Hepatocyte (in vitro differentiated cells): ENCODE measurements at regions not wholly inside any gene's neighbourhood (a gene's known extent, or its start where the extent isn't known, plus 50 kb on each side); places are given as distances from the start of the nearest gene placed in this dataset.

Experiments
- CTCF ChIP-seq: fragments of 200-600 bp; sonication (generic); IDR thresholded peaks from 2 replicates; pipeline ENCODE4 v1.5.1; 2016; ENCODE audit warnings: antibody characterized with exemption, mild to moderate bottlenecking; ENCODE audit not compliant: poor library complexity
- EZH2phosphoT487 ChIP-seq: fragments of 200-600 bp; sonication (generic); IDR thresholded peaks from one replicate; pipeline ENCODE4 v1.6.1; 2018; ENCODE audit warnings: antibody characterized with exemption, mild to moderate bottlenecking, low read depth, moderate library complexity; ENCODE audit not compliant: unreplicated experiment, severe bottlenecking

- TF ChIP-seq CTCF (no peak), EZH2phosphoT487 (no peak)
Observed at GRCh38 chrX:40504801-40505605, 75.8 kb upstream of the ATP6AP2 start.
